ENCODE measurements at regions not wholly inside any gene's neighbourhood (a gene's known extent, or its start where the extent isn't known, plus 50 kb on each side); places are given as distances from the start of the nearest gene placed in this dataset.

GRCh38 chr11:110818032-110818687 is 105.9 kb upstream of the ARHGAP20 start:
- Histone ChIP-seq H3K4me1 (ENCODE audit: control insufficient read depth in 5 of 5, insufficient read depth in 5 of 5, low read length in 5 of 5) (no peaks in the 10 kb centered on the region), H3K9me3 (ENCODE audit: control insufficient read depth in 4 of 4, insufficient read depth in 3 of 4, low read length in 3 of 4) (peaks cover 0 to 3% (median 0%) of the 10 kb centered on the region in 4 donors), H3K36me3 (ENCODE audit: control insufficient read depth in 4 of 4, insufficient read depth in 4 of 4, low read length in 4 of 4) (no peaks in the 10 kb centered on the region), H3K27ac (ENCODE audit: low read depth in 1 of 2, low read length in 1 of 2) (no peak overlapping the region), H3K9ac (ENCODE audit: insufficient read depth in 1 of 2, low read length in 2 of 2) (no peak overlapping the region), H3K4me3 (no peak overlapping the region), H3K27me3 (ENCODE audit: control insufficient read depth in 3 of 3, insufficient read depth in 3 of 3, low read length in 2 of 3) (no peaks in the 10 kb centered on the region)
- ATAC-seq (ENCODE audit: insufficient read depth, low FRiP score), result no peak
- DNase-seq, result no peak
- WGBS, 2 donors, result 82 to 86% methylated on average over 6 of the region's 6 CpGs
- TF ChIP-seq CTCF (IDR thresholded peaks at IDR 0.05; ENCODE audit: control extremely low read depth, extremely low read depth), result no peak

GRCh38 chr11:110812086-110812733 is 100.0 kb upstream of the ARHGAP20 start:
- WGBS, 2 donors, result 83 to 84% methylated on average over 5 of the region's 5 CpGs
- Histone ChIP-seq H3K9me3 (ENCODE audit: control insufficient read depth in 4 of 4, insufficient read depth in 3 of 4, low read length in 3 of 4) (peaks cover 0 to 3% (median 0%) of the 10 kb centered on the region in 4 donors), H3K4me1 (ENCODE audit: control insufficient read depth in 5 of 5, insufficient read depth in 5 of 5, low read length in 5 of 5) (no peaks in the 10 kb centered on the region), H3K4me3 (no peak overlapping the region), H3K36me3 (ENCODE audit: control insufficient read depth in 4 of 4, insufficient read depth in 4 of 4, low read length in 4 of 4) (no peaks in the 10 kb centered on the region), H3K27ac (ENCODE audit: low read depth in 1 of 2, low read length in 1 of 2) (no peak overlapping the region), H3K27me3 (ENCODE audit: control insufficient read depth in 3 of 3, insufficient read depth in 3 of 3, low read length in 2 of 3) (no peaks in the 10 kb centered on the region), H3K9ac (ENCODE audit: insufficient read depth in 1 of 2, low read length in 2 of 2) (no peak overlapping the region)
- no peak for TF ChIP-seq CTCF (IDR thresholded peaks at IDR 0.05; ENCODE audit: control extremely low read depth, extremely low read depth)
- DNase-seq, result no peak
- ATAC-seq (ENCODE audit: insufficient read depth, low FRiP score), result no peak

GRCh38 chr11:110809417-110810199 is 97.4 kb upstream of the ARHGAP20 start:
- no peaks in the 10 kb centered on the region for H3K9me3 ChIP-seq (ENCODE audit: control insufficient read depth in 4 of 4, insufficient read depth in 3 of 4, low read length in 3 of 4)
- no peak for DNase-seq
- no peak for ATAC-seq (ENCODE audit: insufficient read depth, low FRiP score)
- H3K27me3 ChIP-seq (ENCODE audit: control insufficient read depth in 3 of 3, insufficient read depth in 3 of 3, low read length in 2 of 3), result no peaks in the 10 kb centered on the region
- no peak for TF ChIP-seq CTCF (IDR thresholded peaks at IDR 0.05; ENCODE audit: control extremely low read depth, extremely low read depth)
- H3K4me3 ChIP-seq, result no peak overlapping the region
- WGBS, 2 donors, result 77 to 78% methylated on average over 6 of the region's 6 CpGs
- no peak overlapping the region for H3K27ac ChIP-seq (ENCODE audit: low read depth in 1 of 2, low read length in 1 of 2)
- H3K4me1 ChIP-seq (ENCODE audit: control insufficient read depth in 5 of 5, insufficient read depth in 5 of 5, low read length in 5 of 5), result no peaks in the 10 kb centered on the region
- H3K9ac ChIP-seq (ENCODE audit: insufficient read depth in 1 of 2, low read length in 2 of 2), result no peak overlapping the region
- H3K36me3 ChIP-seq (ENCODE audit: control insufficient read depth in 4 of 4, insufficient read depth in 4 of 4, low read length in 4 of 4), result no peaks in the 10 kb centered on the region
